Lower lobe of right lung (tissue), 2 donors: ENCODE measurements at regions not wholly inside any gene's neighbourhood (a gene's known extent, or its start where the extent isn't known, plus 50 kb on each side); places are given as distances from the start of the nearest gene placed in this dataset.
A peak's percentile ranks its signal among the peaks of the same experiment; 100 is the strongest.

Experiments used
- ATAC-seq, 2 donors: fragments of 200-7000 bp; cut with Tn5 transposase; one replicate each; pipeline ENCODE4 v1.9.1; 2020 to 2022; ENCODE audit warnings: mild to moderate bottlenecking in 2 of 2, moderate library complexity in 2 of 2
- DNase-seq: peaks from one replicate; pipeline ENCODE4 v3.0.0-alpha.2; 2020
- H3K27ac ChIP-seq: fragments of 200-600 bp; one replicate; pipeline ENCODE4 v1.8.0; 2022
- H3K27me3 ChIP-seq: fragments of 200-600 bp; one replicate; pipeline ENCODE4 v1.8.0; 2022; ENCODE audit warnings: low read depth
- H3K36me3 ChIP-seq: fragments of 200-600 bp; one replicate; pipeline ENCODE4 v1.8.0; 2022; ENCODE audit warnings: mild to moderate bottlenecking
- H3K4me1 ChIP-seq: fragments of 200-600 bp; one replicate; pipeline ENCODE4 v1.8.0; 2022
- H3K4me3 ChIP-seq: fragments of 200-600 bp; one replicate; pipeline ENCODE4 v1.8.0; 2022; ENCODE audit warnings: mild to moderate bottlenecking
- H3K9me3 ChIP-seq: fragments of 200-600 bp; one replicate; pipeline ENCODE4 v1.8.0; 2022
- CTCF ChIP-seq: fragments of 200-600 bp; IDR thresholded peaks from one replicate; pipeline ENCODE4 v1.8.0; 2022; ENCODE audit warnings: antibody characterized with exemption, mild to moderate bottlenecking
- intact Hi-C: fragments of 100-400 bp; cut with DNase I; formaldehyde crosslinking; loops from one replicate; pipeline ENCODE4 v1.11.0; 2022
- donor health status: DM: no; HTN: yes; CAD: no; lungs with severe emphysema.

DNA sequence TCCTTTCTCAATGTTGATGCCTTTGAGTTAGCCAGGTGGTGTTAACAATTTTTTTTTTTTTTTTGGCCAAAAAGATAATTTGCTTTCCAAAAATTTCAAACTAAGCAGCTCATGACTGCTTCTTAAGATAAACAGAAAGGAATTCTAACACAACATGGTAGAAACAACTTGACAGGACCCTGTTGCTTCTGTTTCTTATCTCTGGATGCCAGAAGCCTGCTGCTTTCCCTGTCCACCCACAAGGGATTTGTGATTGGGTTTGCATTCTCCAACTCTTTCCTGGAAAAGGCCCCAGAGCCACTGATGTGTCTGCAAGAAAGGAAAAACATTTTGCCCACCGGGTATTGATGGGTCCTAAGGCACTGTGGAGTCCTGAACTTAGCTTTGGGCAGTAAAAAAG lies 217.2 kb upstream of the PKDCC start:
- no peak for ATAC-seq
- no peak overlapping the region for H3K27ac ChIP-seq

DNA sequence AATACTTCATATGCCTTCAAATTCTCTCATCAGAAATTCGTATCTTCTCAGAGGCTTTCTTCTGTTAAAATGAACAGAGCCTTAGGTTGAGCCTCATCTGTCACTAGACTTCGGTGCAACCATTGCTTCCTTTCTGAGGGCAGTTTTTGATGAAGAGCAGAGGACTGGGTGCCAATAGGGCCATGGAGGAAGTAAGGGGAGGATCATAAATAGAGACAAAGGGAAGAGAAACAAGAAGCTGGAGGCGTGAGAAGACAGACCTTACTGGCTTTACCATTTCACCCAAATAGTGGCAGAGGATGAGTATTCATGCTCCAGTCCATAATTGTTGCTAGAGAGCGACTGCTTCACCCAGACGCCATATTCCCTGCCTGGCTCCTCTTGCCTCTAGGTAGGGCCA lies 215.6 kb upstream of the PKDCC start:
- TF ChIP-seq CTCF, result no peak
- Histone ChIP-seq H3K27me3 (no peaks in the 10 kb centered on the region), H3K4me1 (no peaks in the 10 kb centered on the region), H3K36me3 (no peaks in the 10 kb centered on the region), H3K4me3 (no peak overlapping the region), H3K27ac (no peak overlapping the region), H3K9me3 (no peaks in the 10 kb centered on the region)
- DNase-seq (no peak), ATAC-seq (peak in 1 of 2 donors; percentile 51)
- intact Hi-C loops, result no loop called here

More for the DNA sequence above, 217.2 kb upstream of the PKDCC start:
- no peak for DNase-seq
- intact Hi-C loops, result no loop called here
- no peaks in the 10 kb centered on the region for H3K9me3 ChIP-seq
- no peaks in the 10 kb centered on the region for H3K27me3 ChIP-seq
- no peaks in the 10 kb centered on the region for H3K4me1 ChIP-seq
- no peak overlapping the region for H3K4me3 ChIP-seq
- H3K36me3 ChIP-seq, result no peaks in the 10 kb centered on the region
- no peak for TF ChIP-seq CTCF

DNA sequence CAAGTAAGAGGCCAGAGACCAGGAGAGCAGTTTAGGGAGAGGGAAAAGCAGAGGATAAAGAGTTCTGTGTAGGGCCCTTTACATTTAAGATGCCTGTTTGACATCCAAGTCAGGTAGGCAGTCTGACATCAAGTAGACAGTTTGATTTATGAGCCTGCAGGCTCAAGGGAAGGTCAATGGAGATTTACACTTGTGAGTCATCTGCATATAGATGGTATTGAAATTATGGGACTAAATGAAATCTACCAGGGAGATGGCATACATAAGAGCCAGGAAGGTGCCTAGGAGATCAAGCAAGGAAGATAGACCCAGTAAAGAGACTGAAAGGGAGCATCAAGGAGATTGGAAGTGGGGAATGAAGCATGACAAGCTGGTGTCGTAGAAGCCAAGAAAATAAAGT lies 212.4 kb upstream of the PKDCC start:
- H3K4me3 ChIP-seq, result no peak overlapping the region
- intact Hi-C loops, result no loop called here
- DNase-seq (no peak), ATAC-seq (no peak)
- no peak for TF ChIP-seq CTCF
- no peaks in the 10 kb centered on the region for H3K36me3 ChIP-seq
- no peaks in the 10 kb centered on the region for H3K9me3 ChIP-seq
- peaks cover 3% of the 10 kb centered on the region for H3K4me1 ChIP-seq
- no peaks in the 10 kb centered on the region for H3K27me3 ChIP-seq
- no peak overlapping the region for H3K27ac ChIP-seq

DNA sequence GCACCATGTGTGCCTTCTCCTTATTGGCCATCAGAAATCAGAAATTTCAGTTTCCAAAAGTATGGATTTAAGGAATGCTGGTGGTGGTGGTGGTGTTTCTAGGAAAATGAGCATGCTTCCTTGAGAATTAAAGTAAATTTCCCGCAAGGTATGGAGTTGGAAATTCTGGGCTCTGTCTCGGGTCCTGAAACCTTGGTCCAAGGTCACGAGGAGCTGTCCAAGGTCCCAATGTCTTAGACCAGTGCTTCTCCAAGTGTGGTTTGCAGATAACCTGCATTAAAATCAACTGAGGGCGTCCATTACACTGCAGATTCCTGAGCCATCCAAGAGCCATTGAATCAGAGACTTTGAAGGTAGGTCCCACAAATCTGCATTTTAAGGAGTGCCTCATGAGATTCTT lies 210.9 kb upstream of the PKDCC start:
- TF ChIP-seq CTCF, result no peak
- Histone ChIP-seq H3K4me1 (peaks cover 14% of the 10 kb centered on the region), H3K27me3 (no peaks in the 10 kb centered on the region), H3K27ac (no peak overlapping the region), H3K9me3 (no peaks in the 10 kb centered on the region), H3K36me3 (no peaks in the 10 kb centered on the region), H3K4me3 (no peak overlapping the region)
- DNase-seq, result no peak
- intact Hi-C loops, result no loop called here
- ATAC-seq, result no peak

GRCh38 chr2:41837610-41838009 lies 210.2 kb upstream of the PKDCC start:
- Histone ChIP-seq H3K4me1 (peaks cover 14% of the 10 kb centered on the region), H3K36me3 (no peaks in the 10 kb centered on the region), H3K9me3 (no peaks in the 10 kb centered on the region), H3K27me3 (no peaks in the 10 kb centered on the region), H3K27ac (no peak overlapping the region), H3K4me3 (no peak overlapping the region)
- intact Hi-C loops, result no loop called here
- ATAC-seq, result no peak
- no peak for DNase-seq
- no peak for TF ChIP-seq CTCF
